NCI-H146 (cell line): ENCODE measurements at regions not wholly inside any gene's neighbourhood (a gene's known extent, or its start where the extent isn't known, plus 50 kb on each side); places are given as distances from the start of the nearest gene placed in this dataset.
"Not testable (repeated sequence)": the region's sequence is repeated elsewhere in the genome, so short reads cannot be mapped to it uniquely, and the experiment has no call there.

Experiments used
- DNase-seq: peaks from one replicate; lab custom pipeline; 2025; lab: John Stamatoyannopoulos, UW

- DNase-seq: peak; percentile 16
Measured at GRCh38 chr5:124124711-124125229, 612.8 kb downstream of the CSNK1G3 start.

GRCh38 chr5:124121198-124121597 is 609.2 kb downstream of the CSNK1G3 start:
- no peak for DNase-seq

GRCh38 chr5:124114911-124115310 is 602.9 kb downstream of the CSNK1G3 start:
- DNase-seq: no peak

- no peak for DNase-seq
Measured at GRCh38 chr5:124111886-124112285, 599.9 kb downstream of the CSNK1G3 start.

GRCh38 chr5:124110942-124111341 is 599.0 kb downstream of the CSNK1G3 start:
- no peak for DNase-seq

GRCh38 chr5:124105326-124105725 is 593.3 kb downstream of the CSNK1G3 start:
- DNase-seq: no peak

GRCh38 chr5:124104821-124105220 is 592.8 kb downstream of the CSNK1G3 start:
- no peak for DNase-seq

- no peak for DNase-seq
Measured at GRCh38 chr5:124104344-124104743, 592.4 kb downstream of the CSNK1G3 start.

GRCh38 chr5:124103671-124104070 is 591.7 kb downstream of the CSNK1G3 start:
- no peak for DNase-seq

- DNase-seq: not testable (repeated sequence)
Measured at GRCh38 chr5:124103056-124103455, 591.1 kb downstream of the CSNK1G3 start.

- DNase-seq: no peak
Measured at GRCh38 chr5:124102486-124102885, 590.5 kb downstream of the CSNK1G3 start.

GRCh38 chr5:124093658-124094057 is 581.7 kb downstream of the CSNK1G3 start:
- no peak for DNase-seq

- no peak for DNase-seq
Measured at GRCh38 chr5:124090115-124090514, 578.1 kb downstream of the CSNK1G3 start.

- no peak for DNase-seq
Measured at GRCh38 chr5:124089578-124089977, 577.6 kb downstream of the CSNK1G3 start.

GRCh38 chr5:124088289-124089032 is 576.5 kb downstream of the CSNK1G3 start:
- DNase-seq: peak; percentile 70

- DNase-seq: peak; percentile 17
Measured at GRCh38 chr5:124087752-124088151, 575.8 kb downstream of the CSNK1G3 start.

GRCh38 chr5:124080256-124080655 is 568.3 kb downstream of the CSNK1G3 start:
- DNase-seq: no peak

- no peak for DNase-seq
Measured at GRCh38 chr5:124079062-124079461, 567.1 kb downstream of the CSNK1G3 start.

GRCh38 chr5:124074500-124074899 is 562.5 kb downstream of the CSNK1G3 start:
- DNase-seq: no peak

GRCh38 chr5:124072570-124072969 is 560.6 kb downstream of the CSNK1G3 start:
- DNase-seq: no peak

- no peak for DNase-seq
Measured at GRCh38 chr5:124071039-124071438, 559.1 kb downstream of the CSNK1G3 start.

- DNase-seq: no peak
Measured at GRCh38 chr5:124065508-124065907, 553.5 kb downstream of the CSNK1G3 start.

GRCh38 chr5:124064956-124065355 is 553.0 kb downstream of the CSNK1G3 start:
- no peak for DNase-seq

- DNase-seq: no peak
Measured at GRCh38 chr5:124061663-124062062, 549.7 kb downstream of the CSNK1G3 start.
